GM19023 (cell line): ENCODE measurements at regions not wholly inside any gene's neighbourhood (a gene's known extent, or its start where the extent isn't known, plus 50 kb on each side); places are given as distances from the start of the nearest gene placed in this dataset.

Experiments
- ATAC-seq: cut with Tn5 transposase; IDR thresholded peaks from one replicate; pipeline ENCODE4 v1.9.1; 2021; ENCODE audit warnings: mild to moderate bottlenecking, moderate library complexity; ENCODE audit not compliant: unreplicated experiment

DNA sequence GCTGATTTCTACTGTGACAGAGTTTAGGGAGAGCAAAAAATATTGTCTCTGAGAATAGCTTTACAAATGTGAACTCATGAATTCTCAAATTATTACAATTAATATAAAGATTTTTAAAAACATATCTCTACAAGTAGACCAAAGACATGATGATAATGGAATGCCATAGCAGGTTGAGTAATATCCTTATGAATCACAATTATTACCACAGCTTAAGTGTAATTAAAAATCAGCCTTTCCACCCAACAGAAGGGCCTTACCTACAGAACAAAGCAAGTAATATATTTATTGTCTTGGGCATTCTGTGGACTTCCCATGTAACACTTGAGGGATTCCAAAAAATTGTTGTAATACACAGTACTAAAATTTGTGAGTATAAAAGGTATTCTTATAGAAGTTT is 1099.6 kb upstream of the GJE1 start:
- ATAC-seq, result no peak

DNA sequence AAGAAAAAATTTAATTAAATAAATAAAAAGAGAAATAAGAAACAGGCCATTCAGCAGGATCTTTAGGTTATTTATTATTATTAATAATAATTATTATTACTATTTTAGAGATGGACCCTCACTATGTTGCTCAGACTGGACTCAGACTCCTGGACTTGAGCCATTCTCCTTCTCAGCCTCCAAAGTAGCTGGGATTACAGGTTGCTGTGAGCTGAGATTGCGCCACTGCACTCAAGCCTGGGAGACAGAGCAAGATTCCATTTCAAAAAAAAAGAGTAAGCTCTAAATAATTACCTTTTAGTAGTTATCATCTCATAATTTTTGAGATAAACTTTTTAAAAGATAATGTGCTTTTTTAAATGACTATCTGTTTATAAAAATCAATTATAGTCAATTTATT is 1102.8 kb upstream of the GJE1 start:
- no peak for ATAC-seq

DNA sequence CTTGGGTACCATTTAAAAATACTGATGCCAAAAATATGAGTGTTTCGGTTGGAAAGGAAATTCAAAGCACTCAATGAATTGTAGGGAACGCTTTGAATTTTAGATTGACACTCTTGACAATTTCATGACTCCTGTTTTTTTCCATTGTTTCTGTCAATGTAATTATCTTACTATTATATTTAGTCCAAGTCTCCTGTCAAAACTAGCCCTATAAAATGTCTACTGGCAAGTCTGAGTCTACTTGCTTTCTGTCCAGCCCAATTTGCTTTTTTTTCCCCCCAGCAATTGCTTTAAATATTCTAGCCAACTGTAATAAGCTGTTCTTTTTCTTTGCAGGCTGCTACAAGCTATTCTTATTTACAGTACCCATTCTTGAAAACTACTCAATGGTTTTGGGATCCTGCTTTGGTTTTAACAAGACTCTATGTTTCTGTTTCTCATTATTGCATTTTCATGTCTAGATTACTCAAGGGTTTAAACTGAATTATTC is 1103.9 kb upstream of the GJE1 start:
- ATAC-seq, result no peak

DNA sequence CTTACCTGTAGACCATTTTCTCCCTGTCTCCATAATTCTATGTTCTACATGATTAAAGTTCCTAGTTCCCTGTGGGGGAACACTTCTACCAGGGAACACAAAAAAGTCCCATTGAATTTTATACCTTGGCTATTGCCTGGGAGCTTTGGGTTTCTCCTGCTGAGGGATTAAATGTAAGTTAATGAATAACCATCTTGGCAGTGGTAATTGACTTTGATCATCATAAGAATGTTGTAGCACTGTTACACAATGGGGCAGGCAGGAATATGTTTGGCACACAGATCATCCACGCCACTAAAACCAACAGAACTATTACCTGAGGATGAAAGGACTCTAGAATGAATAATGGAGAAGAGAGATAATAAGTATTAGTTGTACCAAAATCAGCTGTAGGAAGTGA is 1106.2 kb upstream of the GJE1 start:
- no peak for ATAC-seq

DNA sequence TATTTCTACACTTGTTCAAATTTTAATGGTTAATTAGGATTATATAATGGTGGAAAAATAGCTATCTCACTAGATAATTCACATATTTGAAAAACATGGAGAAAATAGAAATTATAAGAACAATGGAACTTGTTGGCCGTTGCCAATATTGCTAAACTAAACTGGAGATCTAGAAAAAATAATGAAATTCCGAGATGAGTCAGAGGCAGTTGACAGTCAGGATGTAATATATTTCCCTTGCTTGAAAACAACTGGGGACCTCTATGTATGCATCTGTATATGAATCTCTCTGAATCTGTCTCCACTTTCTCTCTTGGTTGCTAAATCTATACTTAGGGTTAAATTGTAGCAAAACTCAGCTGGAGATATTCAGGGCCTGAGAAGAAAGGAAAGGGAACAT is 1108.2 kb upstream of the GJE1 start:
- ATAC-seq, result no peak

DNA sequence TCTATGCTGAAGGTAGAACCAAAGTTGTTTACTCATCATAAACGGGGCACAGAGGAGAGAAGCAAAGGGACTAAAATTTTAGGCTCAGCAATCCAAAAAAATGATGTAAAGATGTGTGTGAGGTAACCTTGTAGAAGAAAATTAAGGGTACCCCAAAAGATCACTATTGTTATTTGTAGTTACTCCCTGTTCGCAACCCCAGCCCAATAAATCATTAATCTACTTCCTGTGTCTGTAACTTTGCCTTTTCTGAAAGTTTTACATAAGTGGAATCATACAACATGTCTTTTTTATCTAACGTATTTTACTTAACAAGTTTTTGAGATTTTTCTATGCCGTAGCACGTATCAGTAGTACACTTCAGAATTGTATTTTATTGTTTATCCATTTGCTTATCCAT is 1114.8 kb upstream of the GJE1 start:
- no peak for ATAC-seq

DNA sequence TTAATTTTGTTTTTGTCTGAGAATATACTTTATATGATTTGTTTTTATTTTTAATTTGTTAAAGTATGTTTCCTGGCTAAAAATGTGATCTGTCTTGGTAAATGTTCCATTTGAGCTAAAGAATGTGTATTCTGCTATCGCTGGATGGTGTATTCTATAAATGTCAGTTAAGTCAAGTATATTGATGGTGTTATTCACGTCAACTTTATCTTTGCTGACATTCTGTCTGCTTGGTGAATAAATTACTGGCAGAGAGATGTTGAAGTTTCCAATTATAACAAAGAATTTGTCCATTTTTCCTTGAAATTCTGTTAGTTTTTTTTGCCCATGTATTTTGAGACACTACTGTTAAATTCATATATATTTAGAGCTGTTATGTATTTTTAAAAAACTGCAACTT is 1131.8 kb upstream of the GJE1 start:
- ATAC-seq, result no peak

DNA sequence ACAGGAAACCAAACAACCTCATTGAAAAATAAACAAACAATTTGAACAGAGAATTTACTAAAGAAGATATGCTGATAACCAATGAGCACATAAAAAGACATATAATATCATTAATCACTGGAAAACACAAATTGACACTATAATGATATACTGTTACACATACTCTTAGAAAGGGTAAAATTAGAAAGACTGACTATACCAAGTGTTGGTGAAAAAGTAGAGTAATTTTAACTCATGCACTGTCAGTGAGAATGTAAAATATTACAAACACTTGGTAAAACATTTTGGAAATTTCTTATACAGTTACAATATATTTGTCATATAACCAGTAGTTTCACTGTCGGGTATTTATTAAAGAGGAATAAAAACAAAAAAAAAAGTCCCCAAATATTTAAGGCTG is 1139.2 kb upstream of the GJE1 start:
- no peak for ATAC-seq

DNA sequence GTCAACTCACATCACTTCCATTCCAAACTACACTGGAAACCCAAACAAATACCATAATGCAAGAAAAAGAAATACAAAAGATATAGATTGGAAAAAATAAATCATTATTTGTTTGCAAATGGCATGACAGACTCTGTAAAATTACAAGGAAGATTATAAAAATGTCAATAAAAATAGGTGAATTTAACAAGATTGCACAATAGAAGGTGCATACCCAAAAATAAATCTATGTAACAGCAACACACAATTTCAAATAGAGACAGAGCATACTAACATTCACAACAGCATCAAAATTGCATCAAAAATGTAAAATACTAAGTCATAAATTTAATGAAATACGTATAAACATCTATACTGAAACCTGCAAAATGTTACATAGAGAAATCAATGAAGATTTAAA is 1140.0 kb upstream of the GJE1 start:
- no peak for ATAC-seq

DNA sequence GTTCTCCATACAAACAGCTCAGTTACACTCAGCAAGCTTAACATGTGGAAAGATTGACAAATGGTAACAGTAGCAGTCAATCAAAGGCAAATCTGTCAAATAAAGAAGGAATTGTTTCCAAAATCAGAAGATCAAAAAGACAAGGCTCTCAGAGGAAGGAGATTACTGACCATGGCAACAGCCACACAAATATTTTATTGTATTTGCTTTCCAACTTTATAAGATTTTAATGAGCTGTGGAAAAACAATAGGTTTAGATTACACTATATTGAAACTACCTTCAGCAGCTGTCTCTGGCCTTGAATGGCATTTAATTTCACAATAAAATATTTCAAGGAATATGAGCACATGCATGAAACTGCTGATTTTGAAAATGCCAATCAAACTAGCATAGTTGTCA is 1143.9 kb upstream of the GJE1 start:
- ATAC-seq, result no peak

DNA sequence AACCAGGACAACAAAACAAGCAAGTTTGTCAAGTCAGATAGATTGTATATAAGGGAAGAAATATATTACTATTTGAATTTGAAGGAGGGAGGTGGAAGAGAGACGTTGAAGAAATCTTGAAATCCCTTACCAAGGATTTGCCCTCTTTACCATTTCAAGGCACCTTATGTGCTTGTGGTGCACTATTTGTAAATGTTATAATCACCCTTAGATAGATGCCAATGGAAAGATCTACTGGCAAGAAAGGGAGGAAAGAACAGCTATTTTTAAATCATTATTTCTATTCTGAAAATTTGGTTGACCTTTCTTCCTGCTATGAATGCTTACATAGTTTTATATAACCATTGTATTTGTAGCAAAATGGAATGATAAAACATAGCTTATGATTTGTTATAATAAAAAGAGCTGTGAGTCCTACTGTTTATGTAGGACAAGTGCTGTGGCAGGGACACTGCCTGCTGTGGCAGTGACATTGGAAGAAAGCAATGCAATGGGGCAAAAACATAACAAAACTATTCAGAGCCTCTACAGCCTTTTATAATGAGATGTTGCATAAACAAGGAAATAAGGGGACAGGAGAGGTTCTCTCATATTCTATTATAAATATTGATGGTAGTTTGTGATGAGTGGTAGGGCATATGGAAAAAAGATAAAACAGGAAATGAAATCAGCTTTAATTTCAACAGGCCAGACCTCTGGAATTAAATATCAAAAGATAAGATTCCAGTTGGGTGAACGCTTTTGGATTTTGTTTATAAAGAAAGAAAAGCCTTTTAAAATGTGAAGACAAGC is 1145.2 kb upstream of the GJE1 start:
- no peak for ATAC-seq

DNA sequence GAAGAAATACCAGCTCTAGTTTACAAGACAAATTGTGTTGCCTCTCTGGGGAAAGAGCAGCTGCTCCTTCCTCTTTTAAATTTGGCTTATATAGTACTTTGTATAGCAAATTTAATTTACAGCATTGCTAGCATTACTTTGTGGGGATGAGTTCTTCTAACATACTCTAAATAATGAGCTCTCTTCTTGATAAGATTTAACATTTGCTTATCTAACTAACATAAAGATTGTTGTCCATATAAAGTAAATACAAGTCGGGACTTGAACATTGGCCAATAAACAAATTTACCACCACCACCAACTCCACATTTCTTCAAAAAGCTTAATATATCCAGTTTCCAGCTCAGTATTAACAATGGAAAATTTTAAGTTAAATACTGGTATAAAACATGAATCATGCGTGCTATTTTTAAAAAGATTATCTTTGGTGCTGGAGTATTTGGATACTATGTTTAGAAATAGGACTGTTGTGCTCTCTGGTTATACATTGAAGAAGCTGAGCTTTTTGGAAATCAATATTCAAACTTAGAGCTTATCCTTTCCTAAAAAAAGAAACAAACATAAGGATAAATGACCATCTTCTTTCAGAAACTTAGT is 1146.9 kb upstream of the GJE1 start:
- no peak for ATAC-seq

DNA sequence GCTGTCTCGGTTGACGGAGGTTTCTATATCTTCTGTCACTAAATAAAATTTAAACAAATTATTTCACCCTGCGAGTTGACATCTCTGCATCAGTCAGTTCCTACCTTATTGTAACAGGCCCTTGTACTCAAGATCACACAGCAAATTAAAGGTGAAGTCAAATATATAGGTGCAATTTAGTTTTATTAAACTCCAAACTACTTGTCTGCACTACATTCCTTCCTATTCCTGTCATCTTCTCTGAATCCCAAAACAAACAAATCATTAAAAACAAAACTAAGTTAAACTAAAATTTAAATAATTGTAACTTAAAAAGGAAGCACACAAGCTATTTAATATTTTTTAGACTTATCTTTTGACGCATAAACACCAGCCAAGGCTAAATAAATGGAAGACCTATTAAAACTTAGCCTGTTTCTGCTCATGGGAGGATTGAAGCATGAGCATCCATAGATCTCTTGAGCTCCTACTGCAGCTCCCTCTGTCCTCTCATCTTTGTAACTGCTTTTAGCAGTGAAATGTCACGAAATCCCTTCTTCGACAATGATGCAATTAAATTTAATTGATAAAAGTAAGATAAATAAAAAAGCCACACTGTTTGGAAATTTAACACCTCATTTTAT is 1152.3 kb upstream of the GJE1 start:
- no peak for ATAC-seq

DNA sequence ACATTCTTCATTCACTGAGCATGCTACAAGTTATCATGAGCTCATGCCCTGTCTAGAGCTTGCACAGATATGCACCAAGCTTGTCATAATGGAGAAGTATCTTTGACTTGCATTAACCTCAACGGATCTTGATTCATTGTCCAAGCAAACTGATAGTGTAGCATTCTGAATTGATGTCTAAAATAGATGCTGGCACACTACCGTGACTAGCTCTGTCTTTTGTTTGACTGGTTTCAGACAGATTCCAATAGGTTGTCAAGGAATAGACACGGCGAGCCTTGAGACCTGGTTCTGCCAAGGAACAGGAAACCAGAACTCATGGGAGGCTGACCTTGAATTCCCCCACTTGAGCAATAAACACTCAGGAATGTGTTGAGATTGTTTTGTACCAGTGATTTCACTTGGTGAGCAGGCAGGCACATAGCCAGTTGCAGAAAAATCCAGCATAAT is 1153.1 kb upstream of the GJE1 start:
- no peak for ATAC-seq

DNA sequence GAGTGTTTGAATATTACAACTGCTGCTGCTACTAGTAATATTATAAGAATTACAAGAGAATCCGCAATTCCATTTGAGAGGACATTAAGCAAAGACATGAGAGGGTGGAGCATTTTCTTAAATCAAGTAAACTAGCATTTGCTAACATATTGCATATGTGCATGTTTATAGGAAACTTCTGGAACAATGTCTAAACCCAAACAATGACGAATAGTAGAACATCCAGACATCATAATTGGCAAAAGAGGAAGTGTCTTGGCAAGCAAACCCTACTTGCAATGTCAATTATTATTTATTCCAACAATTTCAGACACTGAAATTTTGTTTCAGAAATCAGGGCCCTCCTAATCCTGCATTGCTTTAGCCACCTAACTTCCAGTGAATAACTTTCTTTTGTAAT is 1155.3 kb upstream of the GJE1 start:
- ATAC-seq, result no peak

DNA sequence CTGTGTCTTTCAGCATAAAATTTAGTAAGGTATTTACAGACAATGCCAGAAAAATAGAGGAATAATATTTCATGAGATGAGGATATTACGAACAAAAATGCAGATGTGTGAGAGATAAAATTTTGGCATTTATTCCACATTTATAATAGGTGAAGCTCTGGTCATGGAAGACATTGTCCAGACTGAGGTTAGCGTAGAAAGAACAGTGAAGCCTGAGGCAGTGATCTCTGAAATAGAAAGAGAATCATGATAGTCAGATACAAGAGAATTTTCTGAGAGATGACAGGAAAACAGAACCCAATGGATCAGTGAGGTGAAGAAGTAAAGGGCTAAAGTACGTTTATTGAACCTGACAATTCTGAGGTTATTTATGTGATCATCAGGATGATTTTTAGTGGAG is 1155.9 kb upstream of the GJE1 start:
- ATAC-seq, result no peak

DNA sequence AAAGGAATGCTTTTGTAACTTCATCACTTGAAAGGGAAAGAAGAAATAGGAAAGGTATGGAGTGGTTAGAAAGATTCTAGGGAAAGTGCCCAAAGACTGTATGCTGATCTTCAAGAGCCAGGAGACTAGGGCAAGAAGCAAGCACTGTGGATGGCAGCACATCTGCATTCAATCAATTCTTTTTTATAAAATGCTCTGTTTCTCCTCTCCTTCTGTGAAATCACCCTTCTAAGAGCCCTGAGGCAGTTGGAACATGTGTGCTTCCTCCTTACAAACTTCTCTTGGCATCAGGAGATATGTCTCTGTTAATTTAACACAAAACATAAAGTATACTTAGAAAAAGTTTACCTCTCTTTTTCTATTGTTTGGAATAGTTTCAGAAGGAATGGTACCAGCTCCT is 1162.2 kb upstream of the GJE1 start:
- no peak for ATAC-seq

DNA sequence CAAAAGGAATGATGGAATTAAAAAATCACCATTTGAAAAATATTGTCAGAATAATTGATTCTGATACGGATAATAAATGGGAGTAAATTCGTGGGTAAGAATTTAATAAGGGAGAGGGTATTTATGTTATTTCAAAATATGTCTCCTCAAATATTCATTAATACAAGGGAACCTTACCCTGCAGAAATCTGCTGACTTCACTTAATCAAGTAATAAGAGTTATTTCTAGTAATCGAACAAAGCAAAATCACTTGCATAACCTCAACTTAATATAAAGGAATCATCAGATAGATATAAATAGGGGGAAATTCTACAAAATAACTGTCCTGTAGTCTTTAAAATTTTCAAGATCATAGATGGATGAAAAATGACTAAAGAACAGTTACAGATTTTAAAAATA is 1164.7 kb upstream of the GJE1 start:
- no peak for ATAC-seq

DNA sequence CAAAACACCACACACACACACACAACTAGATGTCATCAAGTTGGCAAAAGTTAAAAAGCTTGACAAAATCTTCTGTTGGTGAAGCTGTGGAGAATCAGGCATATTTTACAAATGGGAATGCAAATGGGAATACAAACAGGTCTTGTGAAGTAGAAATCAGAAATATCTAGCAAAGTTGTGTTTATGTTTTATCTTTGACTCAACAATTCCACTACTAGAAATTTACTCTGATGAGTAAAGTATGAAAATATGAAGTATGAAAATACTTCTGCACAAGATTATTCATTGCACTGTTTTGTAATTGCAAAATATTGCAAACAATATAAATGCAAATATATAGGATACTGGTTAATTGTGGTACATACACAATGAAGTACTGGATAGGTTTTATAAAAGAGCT is 1166.0 kb upstream of the GJE1 start:
- ATAC-seq, result no peak

DNA sequence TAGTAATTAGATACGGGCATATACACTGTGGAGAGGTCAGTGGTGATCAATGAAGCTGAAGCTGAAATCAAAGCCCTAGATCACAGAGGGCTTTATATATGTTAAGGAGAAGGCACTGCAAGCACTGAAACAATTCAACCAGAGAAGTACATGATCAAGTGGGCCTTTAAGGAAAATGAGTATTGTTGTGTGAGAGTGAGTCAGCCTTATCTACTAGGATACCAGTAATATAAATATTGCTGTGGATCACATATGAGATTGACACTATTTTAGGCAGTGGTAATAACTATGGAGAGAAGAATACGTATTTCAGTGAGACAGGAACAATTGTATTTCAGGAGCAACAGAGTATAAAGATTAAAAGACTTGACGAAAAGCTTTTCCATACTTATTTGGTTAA is 1172.2 kb upstream of the GJE1 start:
- no peak for ATAC-seq

DNA sequence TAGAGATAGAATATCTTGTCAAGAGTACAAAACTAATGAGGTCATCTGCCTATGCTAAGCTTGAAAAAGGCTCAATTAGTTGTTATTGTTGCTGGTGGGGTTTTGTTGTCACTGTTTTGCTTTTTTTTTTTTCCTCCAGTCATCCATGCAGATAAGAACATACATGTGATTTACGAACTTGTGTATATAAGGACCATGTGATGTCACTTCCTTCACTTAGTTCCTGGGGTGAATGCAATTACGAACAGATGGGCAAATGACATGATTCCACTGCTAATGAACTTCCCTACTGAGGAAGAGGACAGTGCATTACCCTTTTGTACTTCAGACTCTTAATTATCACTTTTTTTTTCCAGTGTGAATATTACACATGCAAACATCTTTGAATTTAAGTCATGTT is 1175.3 kb upstream of the GJE1 start:
- ATAC-seq, result no peak
